SU-DHL-6 (cell line): ENCODE measurements at regions not wholly inside any gene's neighbourhood (a gene's known extent, or its start where the extent isn't known, plus 50 kb on each side); places are given as distances from the start of the nearest gene placed in this dataset.

Experiments
- H2AFZ ChIP-seq: fragments of 200-600 bp; sonication (generic); 2 replicates; pipeline ENCODE4 v1.6.1; 2014; ENCODE audit warnings: low read depth, mild to moderate bottlenecking, moderate library complexity, mixed read lengths, antibody characterized with exemption, low read length; ENCODE audit not compliant: severe bottlenecking
- H3F3A ChIP-seq: fragments of 200-600 bp; shearing (Covaris generic); 2 replicates; pipeline ENCODE4 v1.6.0; 2016; ENCODE audit warnings: antibody characterized with exemption, mild to moderate bottlenecking; ENCODE audit not compliant: insufficient read depth
- H3K27ac ChIP-seq: fragments of 200-600 bp; sonication (generic); 2 replicates; pipeline ENCODE4 v1.5.1; 2016; ENCODE audit warnings: low read depth, mild to moderate bottlenecking, low read length, moderate library complexity, mixed read lengths
- H3K27me3 ChIP-seq: fragments of 200-600 bp; sonication (generic), shearing (Covaris generic); 2 replicates; pipeline ENCODE4 v1.6.0; 2014; ENCODE audit warnings: mild to moderate bottlenecking, low read length
- H3K36me3 ChIP-seq: fragments of 200-600 bp; sonication (generic); 2 replicates; pipeline ENCODE4 v1.6.1; 2014; ENCODE audit warnings: mild to moderate bottlenecking, low read length, mixed read lengths
- H3K4me2 ChIP-seq: fragments of 300-600, 200-600 bp; shearing (Covaris generic), sonication (generic); 2 replicates; pipeline ENCODE4 v1.6.0; 2014; ENCODE audit warnings: low read length, low read depth, mild to moderate bottlenecking; ENCODE audit not compliant: poor library complexity, severe bottlenecking
- H3K4me3 ChIP-seq: fragments of 200-600 bp; sonication (generic); 2 replicates; pipeline ENCODE4 v1.5.1; 2014; ENCODE audit warnings: antibody characterized with exemption, low read length, mild to moderate bottlenecking, mixed read lengths; ENCODE audit not compliant: insufficient read depth, poor library complexity, severe bottlenecking
- H3K79me2 ChIP-seq: fragments of 200-600 bp; sonication (generic); 2 replicates; pipeline ENCODE4 v1.6.1; 2014; ENCODE audit warnings: mild to moderate bottlenecking, low read length, moderate library complexity; ENCODE audit not compliant: insufficient read depth
- H3K9ac ChIP-seq: fragments of 200-600 bp; sonication (generic); 2 replicates; pipeline ENCODE4 v1.7.0; 2014; ENCODE audit warnings: mild to moderate bottlenecking, low read length
- H3K9me2 ChIP-seq: fragments of 200-600 bp; sonication (generic); replicated peaks from 2 replicates; pipeline ENCODE4 v1.6.1; 2014; ENCODE audit warnings: low read length; ENCODE audit not compliant: insufficient read depth
- H3K9me3 ChIP-seq: fragments of 200-600 bp; sonication (generic); 2 replicates; pipeline ENCODE4 v1.6.1; 2014; ENCODE audit warnings: low read length, mixed read lengths; ENCODE audit not compliant: insufficient read depth
- H4K20me1 ChIP-seq: fragments of 200-600 bp; sonication (generic); 2 replicates; pipeline ENCODE4 v1.6.1; 2014; ENCODE audit warnings: low read depth, mild to moderate bottlenecking, antibody characterized with exemption, low read length, moderate library complexity, mixed read lengths
- EZH2phosphoT487 ChIP-seq: fragments of 200-600 bp; sonication (generic), shearing (Covaris generic); conservative IDR thresholded peaks from 2 replicates; pipeline ENCODE4 v1.6.1; 2018; ENCODE audit warnings: mild to moderate bottlenecking, antibody characterized with exemption, low read length, moderate library complexity, mixed read lengths
- TF ChIP-seq, protein P1 (sequence below): fragments of 200-600 bp; sonication (generic); IDR thresholded peaks from one replicate; pipeline ENCODE4 v1.5.1; 2017; ENCODE audit warnings: antibody characterized with exemption, mild to moderate bottlenecking, low read length, moderate library complexity; ENCODE audit not compliant: insufficient read depth, poor library complexity, severe bottlenecking

- H3K79me2 ChIP-seq: no peaks in the 10 kb centered on the region
- H3K4me2 ChIP-seq: no peak overlapping the region
- H2AFZ ChIP-seq: no peak overlapping the region
- no peak overlapping the region for H3K27ac ChIP-seq
- H3K9me3 ChIP-seq: no peaks in the 10 kb centered on the region
- no peaks in the 10 kb centered on the region for H3K9me2 ChIP-seq
- H3K4me3 ChIP-seq: no peak overlapping the region
- no peaks in the 10 kb centered on the region for H3K36me3 ChIP-seq
- H4K20me1 ChIP-seq: no peaks in the 10 kb centered on the region
- no peaks in the 10 kb centered on the region for H3F3A ChIP-seq
- no peak overlapping the region for H3K9ac ChIP-seq
- TF ChIP-seq, protein P1, sequence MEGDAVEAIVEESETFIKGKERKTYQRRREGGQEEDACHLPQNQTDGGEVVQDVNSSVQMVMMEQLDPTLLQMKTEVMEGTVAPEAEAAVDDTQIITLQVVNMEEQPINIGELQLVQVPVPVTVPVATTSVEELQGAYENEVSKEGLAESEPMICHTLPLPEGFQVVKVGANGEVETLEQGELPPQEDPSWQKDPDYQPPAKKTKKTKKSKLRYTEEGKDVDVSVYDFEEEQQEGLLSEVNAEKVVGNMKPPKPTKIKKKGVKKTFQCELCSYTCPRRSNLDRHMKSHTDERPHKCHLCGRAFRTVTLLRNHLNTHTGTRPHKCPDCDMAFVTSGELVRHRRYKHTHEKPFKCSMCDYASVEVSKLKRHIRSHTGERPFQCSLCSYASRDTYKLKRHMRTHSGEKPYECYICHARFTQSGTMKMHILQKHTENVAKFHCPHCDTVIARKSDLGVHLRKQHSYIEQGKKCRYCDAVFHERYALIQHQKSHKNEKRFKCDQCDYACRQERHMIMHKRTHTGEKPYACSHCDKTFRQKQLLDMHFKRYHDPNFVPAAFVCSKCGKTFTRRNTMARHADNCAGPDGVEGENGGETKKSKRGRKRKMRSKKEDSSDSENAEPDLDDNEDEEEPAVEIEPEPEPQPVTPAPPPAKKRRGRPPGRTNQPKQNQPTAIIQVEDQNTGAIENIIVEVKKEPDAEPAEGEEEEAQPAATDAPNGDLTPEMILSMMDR: no peak
- TF ChIP-seq EZH2phosphoT487: no peak
- no peaks in the 10 kb centered on the region for H3K27me3 ChIP-seq
These were observed 79.5 kb upstream of the IRX3 start for GRCh38 chr16:54365990-54366634.

DNA sequence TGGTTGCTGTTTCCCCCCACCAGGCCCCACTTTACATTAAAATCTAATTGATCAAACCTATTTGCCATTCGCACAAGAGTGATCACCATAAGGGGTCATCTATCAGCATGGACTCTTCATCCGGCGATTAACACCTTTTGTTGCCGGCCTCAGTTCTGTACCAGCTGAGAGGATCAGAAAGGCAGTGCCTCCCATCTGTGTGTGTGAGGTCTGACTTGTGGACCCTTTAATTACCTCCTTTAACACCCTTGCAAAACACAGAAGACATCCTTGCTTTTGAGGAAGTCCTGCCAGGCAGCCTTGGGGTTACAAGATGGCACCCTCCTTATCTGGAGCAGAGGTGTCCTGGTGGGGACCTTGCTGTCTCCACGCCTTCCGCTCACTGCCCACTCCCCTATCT is 77.2 kb upstream of the IRX3 start:
- no peak for TF ChIP-seq EZH2phosphoT487
- TF ChIP-seq, protein P1: no peak
- H3F3A ChIP-seq: no peaks in the 10 kb centered on the region
- no peak overlapping the region for H2AFZ ChIP-seq
- no peaks in the 10 kb centered on the region for H3K9me3 ChIP-seq
- H3K9me2 ChIP-seq: no peaks in the 10 kb centered on the region
- no peaks in the 10 kb centered on the region for H4K20me1 ChIP-seq
- H3K27ac ChIP-seq: no peak overlapping the region
- no peak overlapping the region for H3K4me2 ChIP-seq
- H3K9ac ChIP-seq: no peak overlapping the region
- H3K36me3 ChIP-seq: no peaks in the 10 kb centered on the region
- H3K27me3 ChIP-seq: no peaks in the 10 kb centered on the region
- H3K4me3 ChIP-seq: no peak overlapping the region
- H3K79me2 ChIP-seq: no peaks in the 10 kb centered on the region

- Histone ChIP-seq H4K20me1 (no peaks in the 10 kb centered on the region), H3F3A (no peaks in the 10 kb centered on the region), H3K9ac (no peak overlapping the region), H3K27ac (no peak overlapping the region), H3K4me2 (no peak overlapping the region), H3K36me3 (no peaks in the 10 kb centered on the region), H3K27me3 (no peaks in the 10 kb centered on the region), H3K9me3 (no peaks in the 10 kb centered on the region), H3K4me3 (no peak overlapping the region), H3K79me2 (no peaks in the 10 kb centered on the region), H2AFZ (no peak overlapping the region), H3K9me2 (no peaks in the 10 kb centered on the region)
- TF ChIP-seq, protein P1: no peak
- no peak for TF ChIP-seq EZH2phosphoT487
These were observed 76.1 kb upstream of the IRX3 start for GRCh38 chr16:54362591-54363206.
